HepG2 (cell line): ENCODE measurements at regions not wholly inside any gene's neighbourhood (a gene's known extent, or its start where the extent isn't known, plus 50 kb on each side); places are given as distances from the start of the nearest gene placed in this dataset.

Experiments
- CBFB ChIP-seq: sonication (generic); formaldehyde crosslinking; IDR thresholded peaks from 2 replicates; pipeline ENCODE4 v1.4.0; 2020; ENCODE audit warnings: missing genetic modification reagents
- EHMT2 ChIP-seq: fragments of 200-600 bp; sonication (generic); IDR thresholded peaks from 2 replicates; pipeline ENCODE4 v1.7.0; 2017; ENCODE audit warnings: antibody characterized with exemption, low read depth, low read length, borderline replicate concordance
- FOXK1 ChIP-seq: sonication (generic); formaldehyde crosslinking; IDR thresholded peaks from 2 replicates; pipeline ENCODE4 v1.4.0; 2020; ENCODE audit warnings: low read depth, missing genetic modification reagents, borderline replicate concordance
- HNF4A ChIP-seq: sonication (generic); formaldehyde crosslinking; IDR thresholded peaks from 2 replicates; pipeline ENCODE4 v1.4.0; 2020; ENCODE audit warnings: missing genetic modification reagents
- ISX ChIP-seq: sonication (generic); formaldehyde crosslinking; conservative IDR thresholded peaks from 2 replicates; pipeline ENCODE4 v1.5.0; 2020; ENCODE audit warnings: missing genetic modification reagents
- NR2F2 ChIP-seq: IDR thresholded peaks from 2 replicates; pipeline ENCODE4 v1.6.1; 2012; ENCODE audit warnings: low read depth, inconsistent platforms, borderline replicate concordance
- POGZ ChIP-seq: sonication (generic); formaldehyde crosslinking; IDR thresholded peaks from 2 replicates; pipeline ENCODE4 v1.4.0; 2020; ENCODE audit warnings: mild to moderate bottlenecking, missing genetic modification reagents
- SIX1 ChIP-seq: sonication (generic); formaldehyde crosslinking; IDR thresholded peaks from 2 replicates; pipeline ENCODE4 v1.4.0; 2020; ENCODE audit warnings: missing genetic modification reagents, borderline replicate concordance
- SRF ChIP-seq: IDR thresholded peaks from 2 replicates; pipeline ENCODE4 v1.6.1; 2011; ENCODE audit warnings: mild to moderate bottlenecking, low read depth, low read length, moderate library complexity
- TSC22D2 ChIP-seq: sonication (generic); formaldehyde crosslinking; IDR thresholded peaks from 2 replicates; pipeline ENCODE4 v1.5.1; 2020; ENCODE audit warnings: missing genetic modification reagents, mild to moderate bottlenecking, borderline replicate concordance
- ZFP37 ChIP-seq: sonication (generic); formaldehyde crosslinking; IDR thresholded peaks from 2 replicates; pipeline ENCODE4 v1.4.0; 2020; ENCODE audit warnings: missing genetic modification reagents, borderline replicate concordance
- ZMYM2 ChIP-seq: sonication (generic); formaldehyde crosslinking; IDR thresholded peaks from 2 replicates; pipeline ENCODE4 v1.8.0; 2022; ENCODE audit warnings: mild to moderate bottlenecking, missing genetic modification reagents
- ZNF20 ChIP-seq: sonication (generic); formaldehyde crosslinking; IDR thresholded peaks from 2 replicates; pipeline ENCODE4 v1.4.0; 2020; ENCODE audit warnings: mild to moderate bottlenecking, moderate library complexity, missing genetic modification reagents
- ZNF263 ChIP-seq: sonication (generic); formaldehyde crosslinking; IDR thresholded peaks from 2 replicates; pipeline ENCODE4 v1.4.0; 2020; ENCODE audit warnings: missing genetic modification reagents
- ZNF563 ChIP-seq: sonication (generic); formaldehyde crosslinking; IDR thresholded peaks from 2 replicates; pipeline ENCODE4 v1.8.0; 2022; ENCODE audit warnings: mild to moderate bottlenecking, moderate library complexity, missing genetic modification reagents
- ZNF713 ChIP-seq: sonication (generic); formaldehyde crosslinking; IDR thresholded peaks from 2 replicates; pipeline ENCODE4 v1.4.0; 2020; ENCODE audit warnings: mild to moderate bottlenecking, missing genetic modification reagents
- ZNF772 ChIP-seq: sonication (generic); formaldehyde crosslinking; IDR thresholded peaks from 2 replicates; pipeline ENCODE4 v1.5.0; 2020; ENCODE audit warnings: mild to moderate bottlenecking, missing genetic modification reagents
- ZNF841 ChIP-seq: sonication (generic); formaldehyde crosslinking; IDR thresholded peaks from 2 replicates; pipeline ENCODE4 v1.8.1; 2023; ENCODE audit warnings: missing genetic modification reagents, borderline replicate concordance
- ZSCAN21 ChIP-seq: sonication (generic); formaldehyde crosslinking; IDR thresholded peaks from 2 replicates; pipeline ENCODE4 v1.8.0; 2022; ENCODE audit warnings: mild to moderate bottlenecking, missing genetic modification reagents, moderate library complexity, borderline replicate concordance
- TF ChIP-seq, protein P1 (sequence below): sonication (generic); formaldehyde crosslinking; IDR thresholded peaks from 2 replicates; pipeline ENCODE4 v1.8.1; 2023; ENCODE audit warnings: mild to moderate bottlenecking, missing genetic modification reagents
- TF ChIP-seq, protein P2 (sequence below): sonication (generic); formaldehyde crosslinking; IDR thresholded peaks from 2 replicates; pipeline ENCODE4 v1.5.0; 2020; ENCODE audit warnings: missing genetic modification reagents
- TF ChIP-seq, protein P3 (sequence below): sonication (generic); formaldehyde crosslinking; IDR thresholded peaks from 2 replicates; pipeline ENCODE4 v1.9.0; 2022; ENCODE audit warnings: low read depth, missing genetic modification reagents
- TF ChIP-seq, protein P4 (sequence below): sonication (generic); formaldehyde crosslinking; IDR thresholded peaks from 2 replicates; pipeline ENCODE4 v1.5.1; 2020; ENCODE audit warnings: mild to moderate bottlenecking, moderate library complexity, missing genetic modification reagents
- TF ChIP-seq, protein P5 (sequence below): sonication (generic); formaldehyde crosslinking; IDR thresholded peaks from 2 replicates; pipeline ENCODE4 v1.5.0; 2020; ENCODE audit warnings: missing genetic modification reagents

DNA sequence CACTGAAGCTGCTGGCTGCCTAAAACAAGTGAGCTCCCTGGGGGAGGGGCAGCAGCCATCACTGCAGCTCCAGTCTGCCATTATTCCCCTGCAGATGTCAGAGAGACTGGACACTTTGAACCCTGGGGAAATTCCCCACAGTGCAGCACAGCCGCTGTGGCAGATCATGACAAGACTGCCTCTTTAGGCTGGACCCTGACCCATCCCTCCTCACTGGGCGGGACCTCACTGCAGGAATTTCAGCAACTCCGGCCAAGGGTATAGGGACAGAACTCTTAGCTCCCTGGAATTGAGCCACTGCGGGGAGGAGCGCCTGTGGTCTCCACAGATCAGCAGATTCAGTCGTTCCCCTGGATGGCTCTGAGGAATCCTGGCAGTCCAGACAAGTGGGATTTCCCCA lies 964.6 kb downstream of the BRINP3 start (continued):
- TF ChIP-seq, protein P1, sequence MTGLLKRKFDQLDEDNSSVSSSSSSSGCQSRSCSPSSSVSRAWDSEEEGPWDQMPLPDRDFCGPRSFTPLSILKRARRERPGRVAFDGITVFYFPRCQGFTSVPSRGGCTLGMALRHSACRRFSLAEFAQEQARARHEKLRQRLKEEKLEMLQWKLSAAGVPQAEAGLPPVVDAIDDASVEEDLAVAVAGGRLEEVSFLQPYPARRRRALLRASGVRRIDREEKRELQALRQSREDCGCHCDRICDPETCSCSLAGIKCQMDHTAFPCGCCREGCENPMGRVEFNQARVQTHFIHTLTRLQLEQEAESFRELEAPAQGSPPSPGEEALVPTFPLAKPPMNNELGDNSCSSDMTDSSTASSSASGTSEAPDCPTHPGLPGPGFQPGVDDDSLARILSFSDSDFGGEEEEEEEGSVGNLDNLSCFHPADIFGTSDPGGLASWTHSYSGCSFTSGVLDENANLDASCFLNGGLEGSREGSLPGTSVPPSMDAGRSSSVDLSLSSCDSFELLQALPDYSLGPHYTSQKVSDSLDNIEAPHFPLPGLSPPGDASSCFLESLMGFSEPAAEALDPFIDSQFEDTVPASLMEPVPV, result no peak
- TF ChIP-seq, protein P2, sequence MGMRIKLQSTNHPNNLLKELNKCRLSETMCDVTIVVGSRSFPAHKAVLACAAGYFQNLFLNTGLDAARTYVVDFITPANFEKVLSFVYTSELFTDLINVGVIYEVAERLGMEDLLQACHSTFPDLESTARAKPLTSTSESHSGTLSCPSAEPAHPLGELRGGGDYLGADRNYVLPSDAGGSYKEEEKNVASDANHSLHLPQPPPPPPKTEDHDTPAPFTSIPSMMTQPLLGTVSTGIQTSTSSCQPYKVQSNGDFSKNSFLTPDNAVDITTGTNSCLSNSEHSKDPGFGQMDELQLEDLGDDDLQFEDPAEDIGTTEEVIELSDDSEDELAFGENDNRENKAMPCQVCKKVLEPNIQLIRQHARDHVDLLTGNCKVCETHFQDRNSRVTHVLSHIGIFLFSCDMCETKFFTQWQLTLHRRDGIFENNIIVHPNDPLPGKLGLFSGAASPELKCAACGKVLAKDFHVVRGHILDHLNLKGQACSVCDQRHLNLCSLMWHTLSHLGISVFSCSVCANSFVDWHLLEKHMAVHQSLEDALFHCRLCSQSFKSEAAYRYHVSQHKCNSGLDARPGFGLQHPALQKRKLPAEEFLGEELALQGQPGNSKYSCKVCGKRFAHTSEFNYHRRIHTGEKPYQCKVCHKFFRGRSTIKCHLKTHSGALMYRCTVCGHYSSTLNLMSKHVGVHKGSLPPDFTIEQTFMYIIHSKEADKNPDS (CRISPR knock-in tag), result no peak
- TF ChIP-seq SRF, result no peak
- TF ChIP-seq, protein P3, sequence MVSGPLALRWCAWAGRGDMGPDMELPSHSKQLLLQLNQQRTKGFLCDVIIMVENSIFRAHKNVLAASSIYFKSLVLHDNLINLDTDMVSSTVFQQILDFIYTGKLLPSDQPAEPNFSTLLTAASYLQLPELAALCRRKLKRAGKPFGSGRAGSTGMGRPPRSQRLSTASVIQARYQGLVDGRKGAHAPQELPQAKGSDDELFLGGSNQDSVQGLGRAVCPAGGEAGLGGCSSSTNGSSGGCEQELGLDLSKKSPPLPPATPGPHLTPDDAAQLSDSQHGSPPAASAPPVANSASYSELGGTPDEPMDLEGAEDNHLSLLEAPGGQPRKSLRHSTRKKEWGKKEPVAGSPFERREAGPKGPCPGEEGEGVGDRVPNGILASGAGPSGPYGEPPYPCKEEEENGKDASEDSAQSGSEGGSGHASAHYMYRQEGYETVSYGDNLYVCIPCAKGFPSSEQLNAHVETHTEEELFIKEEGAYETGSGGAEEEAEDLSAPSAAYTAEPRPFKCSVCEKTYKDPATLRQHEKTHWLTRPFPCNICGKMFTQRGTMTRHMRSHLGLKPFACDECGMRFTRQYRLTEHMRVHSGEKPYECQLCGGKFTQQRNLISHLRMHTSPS (CRISPR knock-in tag), result no peak
- no peak for TF ChIP-seq CBFB
- no peak for TF ChIP-seq NR2F2
- TF ChIP-seq EHMT2, result no peak
- TF ChIP-seq ZMYM2 (CRISPR knock-in tag), result no peak
- TF ChIP-seq, protein P4, sequence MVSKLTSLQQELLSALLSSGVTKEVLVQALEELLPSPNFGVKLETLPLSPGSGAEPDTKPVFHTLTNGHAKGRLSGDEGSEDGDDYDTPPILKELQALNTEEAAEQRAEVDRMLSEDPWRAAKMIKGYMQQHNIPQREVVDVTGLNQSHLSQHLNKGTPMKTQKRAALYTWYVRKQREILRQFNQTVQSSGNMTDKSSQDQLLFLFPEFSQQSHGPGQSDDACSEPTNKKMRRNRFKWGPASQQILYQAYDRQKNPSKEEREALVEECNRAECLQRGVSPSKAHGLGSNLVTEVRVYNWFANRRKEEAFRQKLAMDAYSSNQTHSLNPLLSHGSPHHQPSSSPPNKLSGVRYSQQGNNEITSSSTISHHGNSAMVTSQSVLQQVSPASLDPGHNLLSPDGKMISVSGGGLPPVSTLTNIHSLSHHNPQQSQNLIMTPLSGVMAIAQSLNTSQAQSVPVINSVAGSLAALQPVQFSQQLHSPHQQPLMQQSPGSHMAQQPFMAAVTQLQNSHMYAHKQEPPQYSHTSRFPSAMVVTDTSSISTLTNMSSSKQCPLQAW (CRISPR knock-in tag), result 0 out of 2 replicates have a peak, but pooled peaks have one; percentile 38
- TF ChIP-seq HNF4A (CRISPR knock-in tag), result peak; percentile 76
- TF ChIP-seq ZSCAN21 (CRISPR knock-in tag), result no peak
- TF ChIP-seq ZNF841 (CRISPR knock-in tag), result no peak
- peak; percentile 66 for TF ChIP-seq POGZ (CRISPR knock-in tag)
- TF ChIP-seq ZNF563 (CRISPR knock-in tag), result peak; percentile 95
- TF ChIP-seq ZNF20 (CRISPR knock-in tag), result no peak
- no peak for TF ChIP-seq ISX (CRISPR knock-in tag)
- no peak for TF ChIP-seq TSC22D2 (CRISPR knock-in tag)
- TF ChIP-seq ZNF713 (CRISPR knock-in tag), result no peak
- TF ChIP-seq FOXK1 (CRISPR knock-in tag), result no peak
- TF ChIP-seq, protein P5, sequence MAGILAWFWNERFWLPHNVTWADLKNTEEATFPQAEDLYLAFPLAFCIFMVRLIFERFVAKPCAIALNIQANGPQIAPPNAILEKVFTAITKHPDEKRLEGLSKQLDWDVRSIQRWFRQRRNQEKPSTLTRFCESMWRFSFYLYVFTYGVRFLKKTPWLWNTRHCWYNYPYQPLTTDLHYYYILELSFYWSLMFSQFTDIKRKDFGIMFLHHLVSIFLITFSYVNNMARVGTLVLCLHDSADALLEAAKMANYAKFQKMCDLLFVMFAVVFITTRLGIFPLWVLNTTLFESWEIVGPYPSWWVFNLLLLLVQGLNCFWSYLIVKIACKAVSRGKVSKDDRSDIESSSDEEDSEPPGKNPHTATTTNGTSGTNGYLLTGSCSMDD (CRISPR knock-in tag), result no peak
- TF ChIP-seq ZFP37 (CRISPR knock-in tag), result no peak
- no peak for TF ChIP-seq SIX1 (CRISPR knock-in tag)
- TF ChIP-seq ZNF772, result no peak
- TF ChIP-seq ZNF263 (CRISPR knock-in tag), result 0 out of 2 replicates have a peak, but pooled peaks have one; percentile 24
